ENCODE measurements at regions not wholly inside any gene's neighbourhood (a gene's known extent, or its start where the extent isn't known, plus 50 kb on each side); places are given as distances from the start of the nearest gene placed in this dataset.

GRCh38 chr20:60990643-60991042 is 261.4 kb upstream of the CDH4 start:
- Histone ChIP-seq H3K27me3 (ENCODE audit: control insufficient read depth in 3 of 3, insufficient read depth in 3 of 3, low read length in 2 of 3) (no peaks in the 10 kb centered on the region), H3K4me3 (no peak overlapping the region), H3K9ac (ENCODE audit: insufficient read depth in 1 of 2, low read length in 2 of 2) (no peak overlapping the region), H3K36me3 (ENCODE audit: control insufficient read depth in 4 of 4, insufficient read depth in 4 of 4, low read length in 4 of 4) (no peaks in the 10 kb centered on the region), H3K4me1 (ENCODE audit: control insufficient read depth in 5 of 5, insufficient read depth in 5 of 5, low read length in 5 of 5) (no peaks in the 10 kb centered on the region), H3K9me3 (ENCODE audit: control insufficient read depth in 4 of 4, insufficient read depth in 3 of 4, low read length in 3 of 4) (no peaks in the 10 kb centered on the region), H3K27ac (ENCODE audit: low read depth in 1 of 2, low read length in 1 of 2) (no peak overlapping the region)
- no peak for ATAC-seq (ENCODE audit: insufficient read depth, low FRiP score)
- DNase-seq, result no peak
- no peak for TF ChIP-seq CTCF (IDR thresholded peaks at IDR 0.05; ENCODE audit: control extremely low read depth, extremely low read depth)
- WGBS, 2 donors, result 77 to 85% methylated on average over 12 of the region's 12 CpGs

- Histone ChIP-seq H3K9me3 (ENCODE audit: control insufficient read depth in 4 of 4, insufficient read depth in 3 of 4, low read length in 3 of 4) (no peaks in the 10 kb centered on the region), H3K36me3 (ENCODE audit: control insufficient read depth in 4 of 4, insufficient read depth in 4 of 4, low read length in 4 of 4) (no peaks in the 10 kb centered on the region), H3K4me3 (no peak overlapping the region), H3K4me1 (ENCODE audit: control insufficient read depth in 5 of 5, insufficient read depth in 5 of 5, low read length in 5 of 5) (no peaks in the 10 kb centered on the region), H3K27me3 (ENCODE audit: control insufficient read depth in 3 of 3, insufficient read depth in 3 of 3, low read length in 2 of 3) (peaks cover 0 to 4% (median 3%) of the 10 kb centered on the region in 3 donors), H3K27ac (ENCODE audit: low read depth in 1 of 2, low read length in 1 of 2) (no peak overlapping the region), H3K9ac (ENCODE audit: insufficient read depth in 1 of 2, low read length in 2 of 2) (no peak overlapping the region)
- ATAC-seq (ENCODE audit: insufficient read depth, low FRiP score), result no peak
- DNase-seq, result no peak
- TF ChIP-seq CTCF (IDR thresholded peaks at IDR 0.05; ENCODE audit: control extremely low read depth, extremely low read depth), result no peak
- 63 to 83% methylated on average over 9 of the region's 9 CpGs for WGBS, 2 donors
These were observed 258.5 kb upstream of the CDH4 start for GRCh38 chr20:60993433-60994044.

- no peak for TF ChIP-seq CTCF (IDR thresholded peaks at IDR 0.05; ENCODE audit: control extremely low read depth, extremely low read depth)
- H3K27me3 ChIP-seq (ENCODE audit: control insufficient read depth in 3 of 3, insufficient read depth in 3 of 3, low read length in 2 of 3), result peaks cover 0 to 4% (median 3%) of the 10 kb centered on the region in 3 donors
- H3K9me3 ChIP-seq (ENCODE audit: control insufficient read depth in 4 of 4, insufficient read depth in 3 of 4, low read length in 3 of 4), result no peaks in the 10 kb centered on the region
- DNase-seq (no peak), ATAC-seq (ENCODE audit: insufficient read depth, low FRiP score) (no peak)
- no peak overlapping the region for H3K27ac ChIP-seq (ENCODE audit: low read depth in 1 of 2, low read length in 1 of 2)
- H3K36me3 ChIP-seq (ENCODE audit: control insufficient read depth in 4 of 4, insufficient read depth in 4 of 4, low read length in 4 of 4), result no peaks in the 10 kb centered on the region
- H3K4me1 ChIP-seq (ENCODE audit: control insufficient read depth in 5 of 5, insufficient read depth in 5 of 5, low read length in 5 of 5), result no peaks in the 10 kb centered on the region
- H3K9ac ChIP-seq (ENCODE audit: insufficient read depth in 1 of 2, low read length in 2 of 2), result no peak overlapping the region
- no peak overlapping the region for H3K4me3 ChIP-seq
- WGBS, 2 donors, result 73 to 76% methylated on average over 5 of the region's 5 CpGs
These were observed 252.8 kb upstream of the CDH4 start for GRCh38 chr20:60999250-60999649.

GRCh38 chr20:61002090-61002489 is 250.0 kb upstream of the CDH4 start:
- Histone ChIP-seq H3K4me1 (ENCODE audit: control insufficient read depth in 5 of 5, insufficient read depth in 5 of 5, low read length in 5 of 5) (no peaks in the 10 kb centered on the region), H3K27me3 (ENCODE audit: control insufficient read depth in 3 of 3, insufficient read depth in 3 of 3, low read length in 2 of 3) (peaks cover 0 to 4% (median 3%) of the 10 kb centered on the region in 3 donors), H3K9me3 (ENCODE audit: control insufficient read depth in 4 of 4, insufficient read depth in 3 of 4, low read length in 3 of 4) (no peaks in the 10 kb centered on the region), H3K4me3 (no peak overlapping the region), H3K36me3 (ENCODE audit: control insufficient read depth in 4 of 4, insufficient read depth in 4 of 4, low read length in 4 of 4) (no peaks in the 10 kb centered on the region), H3K27ac (ENCODE audit: low read depth in 1 of 2, low read length in 1 of 2) (no peak overlapping the region), H3K9ac (ENCODE audit: insufficient read depth in 1 of 2, low read length in 2 of 2) (no peak overlapping the region)
- 83% methylated on average over 6 of the region's 6 CpGs for WGBS, 2 donors
- no peak for TF ChIP-seq CTCF (IDR thresholded peaks at IDR 0.05; ENCODE audit: control extremely low read depth, extremely low read depth)
- DNase-seq (no peak), ATAC-seq (ENCODE audit: insufficient read depth, low FRiP score) (no peak)

Measured in lung (tissue), 11 donors.